Subcutaneous abdominal adipose tissue (tissue), 5 donors: ENCODE measurements at regions not wholly inside any gene's neighbourhood (a gene's known extent, or its start where the extent isn't known, plus 50 kb on each side); places are given as distances from the start of the nearest gene placed in this dataset.
A peak's percentile ranks its signal among the peaks of the same experiment; 100 is the strongest.

Source experiments
- H3K27ac ChIP-seq: one replicate; pipeline ENCODE4 v1.7.0; 2013; ENCODE audit warnings: low read depth, mild to moderate bottlenecking, inconsistent platforms, low read length, moderate library complexity
- H3K27me3 ChIP-seq, 5 donors: one replicate each; pipeline ENCODE4 v1.7.0; 2013; ENCODE audit warnings: low read length in 5 of 5, inconsistent platforms in 1 of 5; ENCODE audit not compliant: control insufficient read depth in 5 of 5, insufficient read depth in 4 of 5
- H3K36me3 ChIP-seq, 5 donors: one replicate each; pipeline ENCODE4 v1.7.0; 2013; ENCODE audit warnings: low read length in 5 of 5; ENCODE audit not compliant: control insufficient read depth in 5 of 5, insufficient read depth in 5 of 5
- H3K4me1 ChIP-seq, 5 donors: one replicate each; pipeline ENCODE4 v1.7.0; 2013; ENCODE audit warnings: low read length in 5 of 5, mild to moderate bottlenecking in 3 of 5, moderate library complexity in 1 of 5; ENCODE audit not compliant: control insufficient read depth in 5 of 5, insufficient read depth in 5 of 5
- H3K4me3 ChIP-seq, 5 donors: one replicate each; pipeline ENCODE4 v1.7.0; 2013; ENCODE audit warnings: low read length in 5 of 5, low read depth in 1 of 5
- H3K9ac ChIP-seq, 5 donors: one replicate each; pipeline ENCODE4 v1.7.0; 2013; ENCODE audit warnings: low read length in 5 of 5, mild to moderate bottlenecking in 4 of 5, moderate library complexity in 3 of 5
- H3K9me3 ChIP-seq, 5 donors: one replicate each; pipeline ENCODE4 v1.7.0; 2013; ENCODE audit warnings: low read length in 5 of 5; ENCODE audit not compliant: control insufficient read depth in 5 of 5
- donor health status: healthy.
- donor health status: healthy.
- donor health status: healthy.
- donor health status: healthy.
- donor health status: healthy.

DNA sequence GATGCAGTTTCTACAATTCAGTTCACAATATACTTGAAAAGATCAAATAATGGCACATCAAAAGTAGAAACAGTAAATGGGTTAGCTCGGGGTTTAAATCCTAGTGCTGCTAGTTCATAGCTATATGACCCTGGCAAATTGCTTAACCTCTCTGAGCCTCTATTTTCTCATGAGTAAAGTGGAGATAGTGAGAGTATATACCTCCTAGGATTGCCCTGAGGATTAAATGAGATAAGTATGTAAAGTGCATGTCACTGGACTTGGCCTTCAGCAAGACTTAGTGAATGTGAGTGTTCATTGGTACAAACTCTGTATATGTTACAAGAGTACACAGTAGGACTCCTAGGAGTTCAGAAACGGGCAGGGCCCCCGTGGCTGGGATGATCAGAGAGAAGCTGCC is 248.3 kb downstream of the DLEU7 start:
- peak overlapping the region; percentile 51 for H3K27ac ChIP-seq
- no peak overlapping the region for H3K9ac ChIP-seq
- peaks cover 4 to 54% (median 17%) of the 10 kb centered on the region in 5 donors for H3K4me1 ChIP-seq

DNA sequence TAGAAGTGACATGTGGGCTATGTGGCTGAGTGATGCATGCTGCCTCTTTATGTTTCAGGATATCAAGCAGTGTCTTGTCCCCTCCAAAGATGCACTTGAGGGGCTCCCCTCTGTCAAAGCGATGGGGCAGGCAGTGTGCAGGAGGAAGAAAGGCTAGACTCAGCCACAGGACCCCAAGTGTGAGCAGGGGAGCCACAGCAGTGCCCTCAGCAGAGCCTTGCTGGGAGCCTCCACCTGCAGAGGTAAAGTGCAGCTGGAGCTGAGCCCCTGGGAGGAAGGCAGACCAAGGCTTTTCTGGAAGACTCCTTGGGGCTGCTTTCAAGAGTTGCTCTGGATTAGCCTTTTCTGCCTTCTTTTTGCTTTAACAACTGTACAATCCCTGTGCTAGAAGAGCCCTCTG is 247.3 kb downstream of the DLEU7 start:
- Histone ChIP-seq H3K27ac (peak overlapping the region; percentile 51), H3K36me3 (no peaks in the 10 kb centered on the region), H3K9ac (no peak overlapping the region), H3K4me1 (peaks cover 4 to 59% (median 17%) of the 10 kb centered on the region in 5 donors), H3K9me3 (no peaks in the 10 kb centered on the region), H3K27me3 (no peaks in the 10 kb centered on the region), H3K4me3 (no peak overlapping the region)

More for the DNA sequence above, 248.3 kb downstream of the DLEU7 start:
- H3K36me3 ChIP-seq: no peaks in the 10 kb centered on the region
- H3K4me3 ChIP-seq: no peak overlapping the region
- H3K27me3 ChIP-seq: no peaks in the 10 kb centered on the region
- no peaks in the 10 kb centered on the region for H3K9me3 ChIP-seq

DNA sequence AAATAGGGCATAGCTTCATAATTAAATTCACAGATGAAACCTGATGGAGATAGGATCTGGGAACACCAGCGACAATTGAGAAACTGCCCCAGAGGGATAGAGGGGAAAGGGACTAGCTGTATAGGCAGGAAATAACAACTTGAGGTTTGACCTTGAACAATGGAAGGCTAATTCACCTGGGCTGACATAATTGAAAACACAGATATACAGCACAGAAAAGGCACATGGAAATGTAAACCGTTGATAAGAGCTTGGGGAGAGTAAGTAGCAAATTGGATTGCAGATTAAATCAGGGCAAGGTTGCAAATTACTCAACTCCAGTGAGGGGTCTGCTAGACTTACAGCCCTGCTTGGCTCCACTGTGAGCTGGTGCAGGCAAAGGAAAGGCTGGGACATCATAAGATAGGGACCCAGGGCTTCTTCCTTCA is 246.7 kb downstream of the DLEU7 start:
- H3K9me3 ChIP-seq: no peaks in the 10 kb centered on the region
- peaks cover 4 to 59% (median 17%) of the 10 kb centered on the region in 5 donors for H3K4me1 ChIP-seq

DNA sequence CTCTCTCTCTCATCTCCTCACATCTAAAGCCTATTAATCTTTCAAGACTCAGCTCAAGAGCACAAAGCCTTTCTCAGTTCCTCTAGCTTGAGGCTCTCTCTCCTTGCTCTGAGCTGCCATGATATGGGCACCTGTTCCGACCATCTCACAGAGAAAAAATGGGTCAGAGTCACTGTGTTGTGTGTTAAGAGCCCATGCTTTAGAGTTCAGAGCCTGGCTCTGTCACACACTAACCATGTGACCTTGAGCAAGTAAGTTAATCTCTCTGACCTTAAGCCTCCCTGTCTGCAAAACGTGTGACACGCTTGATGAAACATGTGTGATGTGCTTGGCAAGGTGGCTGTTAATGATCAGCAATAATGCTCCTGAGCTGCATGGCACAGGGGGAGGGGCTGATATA is 245.2 kb downstream of the DLEU7 start:
- Histone ChIP-seq H3K9ac (no peak overlapping the region), H3K27me3 (no peaks in the 10 kb centered on the region), H3K4me3 (no peak overlapping the region), H3K36me3 (no peaks in the 10 kb centered on the region), H3K9me3 (no peaks in the 10 kb centered on the region), H3K27ac (no peak overlapping the region), H3K4me1 (peaks cover 4 to 59% (median 17%) of the 10 kb centered on the region in 5 donors)

More for the DNA sequence above, 246.7 kb downstream of the DLEU7 start:
- H3K36me3 ChIP-seq: no peaks in the 10 kb centered on the region
- H3K9ac ChIP-seq: no peak overlapping the region
- no peaks in the 10 kb centered on the region for H3K27me3 ChIP-seq
- H3K4me3 ChIP-seq: no peak overlapping the region
- peak overlapping the region; percentile 51 for H3K27ac ChIP-seq

DNA sequence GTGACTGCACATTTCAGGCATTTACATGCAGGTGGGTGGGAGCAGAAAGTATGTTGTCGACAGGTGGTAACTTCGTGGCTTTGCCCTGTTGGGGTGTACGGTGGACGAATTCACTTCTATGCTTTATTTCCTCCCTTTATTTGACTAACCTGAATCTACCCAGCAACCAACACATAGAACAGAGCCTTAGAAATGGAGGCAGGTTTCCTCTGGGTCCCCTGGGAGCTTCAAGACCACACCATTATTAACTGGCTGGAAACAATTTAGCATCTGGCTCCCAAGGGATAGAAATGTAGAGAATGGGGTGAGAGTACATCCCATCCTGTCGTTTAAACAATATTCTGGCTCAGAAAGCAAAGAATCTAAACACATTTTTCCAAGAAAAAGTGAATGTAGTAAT is 244.4 kb downstream of the DLEU7 start:
- no peak overlapping the region for H3K4me3 ChIP-seq

DNA sequence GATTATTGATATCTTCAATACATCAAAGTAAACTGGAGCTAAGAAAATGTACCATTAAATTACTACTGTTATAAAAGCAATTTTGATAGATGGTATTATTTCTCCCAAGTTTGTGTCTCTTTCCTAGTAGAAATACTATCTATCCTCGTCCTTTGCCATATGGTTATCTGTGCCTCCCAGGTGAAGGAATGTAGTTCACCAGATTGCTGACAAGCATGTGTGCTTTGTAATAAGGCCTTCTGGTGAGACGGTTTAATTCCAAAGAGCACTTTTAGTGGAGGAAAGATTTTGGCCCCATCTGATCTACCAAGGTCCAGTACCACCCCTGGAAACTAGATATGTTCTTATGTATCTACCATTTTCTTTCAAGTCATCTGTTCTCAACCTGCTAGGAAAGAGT is 243.6 kb downstream of the DLEU7 start:
- Histone ChIP-seq H3K36me3 (no peaks in the 10 kb centered on the region), H3K9me3 (no peaks in the 10 kb centered on the region), H3K4me1 (peaks cover 2 to 51% (median 12%) of the 10 kb centered on the region in 5 donors), H3K27me3 (no peaks in the 10 kb centered on the region), H3K4me3 (no peak overlapping the region), H3K9ac (no peak overlapping the region), H3K27ac (no peak overlapping the region)

More for the DNA sequence above, 244.4 kb downstream of the DLEU7 start:
- H3K9me3 ChIP-seq: no peaks in the 10 kb centered on the region
- no peaks in the 10 kb centered on the region for H3K36me3 ChIP-seq
- H3K27me3 ChIP-seq: no peaks in the 10 kb centered on the region
- H3K9ac ChIP-seq: no peak overlapping the region
- H3K27ac ChIP-seq: no peak overlapping the region
- H3K4me1 ChIP-seq: peaks cover 4 to 58% (median 17%) of the 10 kb centered on the region in 5 donors

DNA sequence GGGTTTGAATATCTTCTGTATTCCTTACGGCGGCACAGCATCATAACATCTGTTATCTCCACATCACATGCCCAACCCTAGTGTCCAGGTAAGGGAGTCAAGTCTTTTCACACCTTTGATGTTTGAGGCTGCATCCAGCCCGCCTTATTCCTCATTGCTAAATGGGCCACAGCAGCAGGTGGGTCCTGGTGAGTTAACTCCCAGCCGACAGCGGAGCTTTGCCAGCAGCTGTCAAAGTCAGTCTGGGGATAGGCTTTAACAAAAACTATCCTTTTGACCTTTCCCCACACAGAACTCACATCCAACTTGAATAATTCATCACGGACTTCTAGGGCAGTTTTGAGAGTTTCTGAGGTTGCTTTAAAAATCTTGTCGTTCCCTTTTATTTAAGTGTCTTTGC is 235.1 kb downstream of the DLEU7 start:
- no peak overlapping the region for H3K9ac ChIP-seq
- no peaks in the 10 kb centered on the region for H3K9me3 ChIP-seq
- H3K4me1 ChIP-seq: peaks cover 0 to 2% (median 0%) of the 10 kb centered on the region in 5 donors
- H3K4me3 ChIP-seq: no peak overlapping the region
- H3K27me3 ChIP-seq: no peaks in the 10 kb centered on the region
- no peak overlapping the region for H3K27ac ChIP-seq
- H3K36me3 ChIP-seq: no peaks in the 10 kb centered on the region

DNA sequence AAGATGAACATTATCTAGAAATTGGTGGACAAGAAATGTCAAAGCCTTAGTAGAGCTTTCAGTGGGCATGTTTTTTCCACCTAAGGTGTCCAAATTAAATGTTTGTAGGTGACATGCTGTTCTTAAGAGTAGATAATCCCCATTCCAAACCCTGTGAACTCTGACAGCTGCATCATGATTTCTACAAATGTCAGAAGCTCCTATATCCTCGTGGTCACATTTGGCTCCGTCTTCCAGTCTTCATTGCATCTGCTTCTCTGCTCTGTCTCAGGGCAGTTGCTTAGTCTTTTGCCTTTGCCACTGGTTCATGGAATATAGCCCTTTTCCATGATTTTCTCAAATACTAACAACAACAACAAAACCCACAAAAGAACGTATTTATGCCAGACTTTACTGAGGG is 234.5 kb downstream of the DLEU7 start:
- Histone ChIP-seq H3K9me3 (no peaks in the 10 kb centered on the region), H3K27ac (no peak overlapping the region), H3K9ac (no peak overlapping the region), H3K4me1 (peaks cover 0 to 2% (median 0%) of the 10 kb centered on the region in 5 donors), H3K4me3 (no peak overlapping the region), H3K36me3 (no peaks in the 10 kb centered on the region), H3K27me3 (no peaks in the 10 kb centered on the region)

DNA sequence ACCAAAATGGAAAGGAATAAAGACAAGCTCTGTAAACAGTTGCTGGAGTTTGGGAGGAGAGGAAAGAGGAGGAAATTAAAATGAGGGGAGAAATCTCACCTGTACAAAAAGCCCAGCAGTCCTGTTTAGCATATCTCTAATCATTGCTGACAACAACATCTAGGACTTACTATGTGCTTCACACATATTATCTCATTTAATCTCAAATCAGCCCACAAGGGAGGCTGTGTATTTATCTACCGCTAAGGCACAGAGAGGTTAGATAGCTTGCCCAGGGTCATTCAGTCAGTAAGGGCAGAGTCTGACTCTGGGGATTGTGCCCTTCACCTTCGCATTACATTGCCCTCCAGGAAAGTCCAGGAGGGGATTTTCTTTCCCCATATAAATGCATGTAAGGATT is 233.3 kb downstream of the DLEU7 start:
- Histone ChIP-seq H3K4me3 (no peak overlapping the region), H3K9ac (no peak overlapping the region), H3K9me3 (no peaks in the 10 kb centered on the region), H3K27ac (no peak overlapping the region), H3K27me3 (no peaks in the 10 kb centered on the region), H3K4me1 (peaks cover 0 to 2% (median 0%) of the 10 kb centered on the region in 5 donors), H3K36me3 (no peaks in the 10 kb centered on the region)

DNA sequence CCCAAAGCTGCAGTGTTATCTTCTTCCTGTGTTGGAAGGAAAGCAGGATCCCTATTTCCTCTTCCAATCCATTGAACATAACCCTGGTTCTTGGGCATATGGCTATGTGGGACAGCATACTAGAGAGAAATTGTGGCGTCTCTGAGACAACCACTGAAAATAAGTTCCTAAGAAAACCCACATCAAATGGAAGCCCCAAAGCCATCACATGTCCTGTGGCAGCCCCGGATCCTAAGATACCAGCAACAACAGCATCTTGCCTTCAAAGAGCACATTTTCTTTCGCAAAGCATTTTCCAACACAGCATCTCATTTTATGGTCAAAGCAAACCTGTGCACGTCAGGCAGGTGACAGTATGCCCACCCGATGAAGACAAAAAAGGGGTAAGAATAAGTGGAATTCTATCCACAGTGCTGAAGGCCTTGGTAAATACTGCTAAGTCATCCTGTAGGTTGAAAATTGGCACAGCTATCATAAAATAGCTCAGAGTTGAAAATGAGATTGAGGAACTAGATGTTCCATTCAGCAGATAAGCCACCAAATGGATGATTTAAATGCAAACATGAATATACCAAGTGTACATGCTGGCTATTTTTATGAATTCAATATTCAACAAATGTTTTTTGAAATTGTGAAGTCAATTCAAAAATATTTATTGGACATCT is 232.2 kb downstream of the DLEU7 start:
- no peak overlapping the region for H3K27ac ChIP-seq
- H3K4me1 ChIP-seq: peaks cover 0 to 2% (median 0%) of the 10 kb centered on the region in 5 donors
- H3K27me3 ChIP-seq: no peaks in the 10 kb centered on the region
- no peaks in the 10 kb centered on the region for H3K36me3 ChIP-seq
- no peaks in the 10 kb centered on the region for H3K9me3 ChIP-seq
- no peak overlapping the region for H3K4me3 ChIP-seq
- H3K9ac ChIP-seq: no peak overlapping the region
